A673 (cell line): ENCODE measurements at regions not wholly inside any gene's neighbourhood (a gene's known extent, or its start where the extent isn't known, plus 50 kb on each side); places are given as distances from the start of the nearest gene placed in this dataset.

Source experiments
- CTCF ChIP-seq: fragments of 300-800, 200-600 bp; sonication (generic); conservative IDR thresholded peaks from 2 replicates; pipeline ENCODE4 v1.5.1; 2017; ENCODE audit warnings: low read depth, mild to moderate bottlenecking, antibody characterized with exemption, low read length, moderate library complexity, mixed read lengths
- EZH2 ChIP-seq: fragments of 200-600 bp; sonication (generic); IDR thresholded peaks from 2 replicates; pipeline ENCODE4 v1.6.1; 2017; ENCODE audit warnings: borderline replicate concordance, low read depth, mild to moderate bottlenecking, mixed read lengths, antibody characterized with exemption, low read length; ENCODE audit not compliant: poor library complexity, severe bottlenecking

DNA sequence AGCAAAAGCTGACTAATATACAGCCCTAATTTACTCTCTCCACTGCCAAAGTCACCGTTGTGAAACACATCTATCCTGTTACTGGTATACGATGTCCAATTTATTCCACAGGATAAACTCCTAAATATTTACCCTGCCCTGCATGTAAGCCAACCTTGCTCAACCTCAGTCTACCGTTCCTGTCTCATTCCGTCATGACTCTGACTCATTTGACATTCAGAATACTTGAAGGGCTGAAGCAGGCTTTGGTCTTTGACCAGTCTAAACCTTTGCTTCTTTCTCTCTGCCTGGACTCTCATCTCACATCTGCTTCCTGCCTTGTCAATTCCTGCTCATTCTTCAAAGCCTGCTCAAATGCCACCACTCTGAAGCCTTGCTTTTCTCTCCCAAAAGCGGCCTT lies 157.5 kb downstream of the SCP2D1 start:
- TF ChIP-seq EZH2 (no peak), CTCF (no peak)
